ENCODE measurements at regions not wholly inside any gene's neighbourhood (a gene's known extent, or its start where the extent isn't known, plus 50 kb on each side); places are given as distances from the start of the nearest gene placed in this dataset.
"Not testable (repeated sequence)": the region's sequence is repeated elsewhere in the genome, so short reads cannot be mapped to it uniquely, and the experiment has no call there.

GRCh38 chr3:177687291-177687690, 490.0 kb upstream of the TBL1XR1 start:
- no peak for DNase-seq (ENCODE audit: low read depth in 1 of 2, low spot score in 1 of 2)

GRCh38 chr3:177688152-177688551, 490.9 kb upstream of the TBL1XR1 start:
- no peak for DNase-seq (ENCODE audit: low read depth in 1 of 2, low spot score in 1 of 2)

GRCh38 chr3:177689077-177689476, 491.8 kb upstream of the TBL1XR1 start:
- DNase-seq (ENCODE audit: low read depth in 1 of 2, low spot score in 1 of 2) = no peak

- DNase-seq (ENCODE audit: low read depth in 1 of 2, low spot score in 1 of 2) = no peak
These were observed 492.6 kb upstream of the TBL1XR1 start for GRCh38 chr3:177689869-177690268.

GRCh38 chr3:177690306-177690705, 493.0 kb upstream of the TBL1XR1 start:
- no peak for DNase-seq (ENCODE audit: low read depth in 1 of 2, low spot score in 1 of 2)

GRCh38 chr3:177692304-177692975, 495.2 kb upstream of the TBL1XR1 start:
- DNase-seq (ENCODE audit: low read depth in 1 of 2, low spot score in 1 of 2) = no peak

GRCh38 chr3:177693616-177694264, 496.5 kb upstream of the TBL1XR1 start:
- DNase-seq (ENCODE audit: low read depth in 1 of 2, low spot score in 1 of 2) = no peak

GRCh38 chr3:177694316-177694715, 497.0 kb upstream of the TBL1XR1 start:
- DNase-seq (ENCODE audit: low read depth in 1 of 2, low spot score in 1 of 2) = no peak

GRCh38 chr3:177694951-177695350, 497.7 kb upstream of the TBL1XR1 start:
- DNase-seq (ENCODE audit: low read depth in 1 of 2, low spot score in 1 of 2) = no peak

- no peak for DNase-seq (ENCODE audit: low read depth in 1 of 2, low spot score in 1 of 2)
These were observed 502.8 kb upstream of the TBL1XR1 start for GRCh38 chr3:177700117-177700516.

- DNase-seq (ENCODE audit: low read depth in 1 of 2, low spot score in 1 of 2) = no peak
These were observed 506.5 kb upstream of the TBL1XR1 start for GRCh38 chr3:177703788-177704187.

GRCh38 chr3:177705976-177706823, 508.9 kb upstream of the TBL1XR1 start:
- no peak for DNase-seq (ENCODE audit: low read depth in 1 of 2, low spot score in 1 of 2)

GRCh38 chr3:177709470-177709869, 512.2 kb upstream of the TBL1XR1 start:
- DNase-seq (ENCODE audit: low read depth in 1 of 2, low spot score in 1 of 2) = not testable (repeated sequence)

- DNase-seq (ENCODE audit: low read depth in 1 of 2, low spot score in 1 of 2) = no peak
These were observed 513.2 kb upstream of the TBL1XR1 start for GRCh38 chr3:177710506-177710905.

GRCh38 chr3:177711637-177712036, 514.4 kb upstream of the TBL1XR1 start:
- no peak for DNase-seq (ENCODE audit: low read depth in 1 of 2, low spot score in 1 of 2)

GRCh38 chr3:177713928-177714900, 516.9 kb upstream of the TBL1XR1 start:
- no peak for DNase-seq (ENCODE audit: low read depth in 1 of 2, low spot score in 1 of 2)

- no peak for DNase-seq (ENCODE audit: low read depth in 1 of 2, low spot score in 1 of 2)
These were observed 517.7 kb upstream of the TBL1XR1 start for GRCh38 chr3:177714945-177715344.

GRCh38 chr3:177715980-177716379, 518.7 kb upstream of the TBL1XR1 start:
- DNase-seq (ENCODE audit: low read depth in 1 of 2, low spot score in 1 of 2) = no peak

GRCh38 chr3:177720927-177721326, 523.6 kb upstream of the TBL1XR1 start:
- DNase-seq (ENCODE audit: low read depth in 1 of 2, low spot score in 1 of 2) = not testable (repeated sequence)

- DNase-seq (ENCODE audit: low read depth in 1 of 2, low spot score in 1 of 2) = no peak
These were observed 524.8 kb upstream of the TBL1XR1 start for GRCh38 chr3:177721864-177722785.
